GM19397 (cell line): ENCODE measurements at regions not wholly inside any gene's neighbourhood (a gene's known extent, or its start where the extent isn't known, plus 50 kb on each side); places are given as distances from the start of the nearest gene placed in this dataset.
"Not testable (repeated sequence)": the region's sequence is repeated elsewhere in the genome, so short reads cannot be mapped to it uniquely, and the experiment has no call there.

Experiments
- ATAC-seq: cut with Tn5 transposase; IDR thresholded peaks from one replicate; pipeline ENCODE4 v1.9.1; 2021; ENCODE audit warnings: mild to moderate bottlenecking, moderate library complexity; ENCODE audit not compliant: unreplicated experiment

DNA sequence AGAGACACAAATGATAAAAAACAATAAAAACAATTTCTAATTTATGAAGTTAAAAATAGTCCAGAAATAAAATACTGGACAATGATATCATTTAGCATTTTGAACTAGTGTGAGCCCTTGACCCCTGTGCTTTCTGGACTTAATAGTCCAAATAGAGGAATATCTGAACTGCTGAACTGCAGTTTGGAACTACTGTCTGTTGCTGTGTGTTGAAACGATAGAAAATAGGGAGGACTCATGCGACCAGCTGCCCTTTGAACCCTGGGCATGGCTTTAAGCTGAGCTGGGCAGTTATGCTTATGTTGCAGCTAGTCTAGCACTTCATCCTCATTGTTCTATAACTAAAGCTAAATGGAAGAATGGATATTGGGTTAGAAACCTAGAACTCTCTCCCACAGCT is 99.5 kb downstream of the FMR1NB start:
- ATAC-seq, result no peak

- no peak for ATAC-seq
Measured at GRCh38 chrX:148084611-148085010, 103.5 kb downstream of the FMR1NB start.

- no peak for ATAC-seq
Measured at GRCh38 chrX:148120151-148120550, 139.0 kb downstream of the FMR1NB start.

DNA sequence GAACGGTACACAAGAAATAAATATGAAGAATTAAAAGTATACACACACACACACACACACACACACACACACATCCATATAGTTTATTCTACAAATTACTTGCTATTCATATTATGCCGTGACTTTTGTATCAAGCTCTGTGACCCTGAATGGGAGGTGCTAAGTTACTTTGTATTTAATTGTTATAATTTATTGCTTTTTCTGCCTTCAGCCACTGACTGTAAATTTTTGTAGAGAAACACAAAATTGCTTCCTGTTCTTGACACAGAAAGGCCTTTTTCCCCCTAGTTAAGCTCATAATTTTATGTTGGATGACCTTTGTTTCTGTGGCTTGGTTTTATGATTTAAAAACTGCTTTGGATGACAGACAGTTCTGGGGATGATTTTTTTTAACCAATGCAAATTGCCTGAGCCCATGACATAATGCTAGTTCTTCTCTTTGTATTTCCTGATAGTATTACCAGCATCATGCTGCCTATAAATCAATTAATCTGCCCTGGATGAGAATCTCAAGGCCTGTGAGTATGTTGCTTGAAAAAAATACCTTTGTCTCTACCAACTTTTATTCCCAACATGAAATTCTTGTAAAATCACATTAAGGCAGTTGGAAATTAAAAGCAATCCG is 140.0 kb downstream of the FMR1NB start:
- no peak for ATAC-seq

DNA sequence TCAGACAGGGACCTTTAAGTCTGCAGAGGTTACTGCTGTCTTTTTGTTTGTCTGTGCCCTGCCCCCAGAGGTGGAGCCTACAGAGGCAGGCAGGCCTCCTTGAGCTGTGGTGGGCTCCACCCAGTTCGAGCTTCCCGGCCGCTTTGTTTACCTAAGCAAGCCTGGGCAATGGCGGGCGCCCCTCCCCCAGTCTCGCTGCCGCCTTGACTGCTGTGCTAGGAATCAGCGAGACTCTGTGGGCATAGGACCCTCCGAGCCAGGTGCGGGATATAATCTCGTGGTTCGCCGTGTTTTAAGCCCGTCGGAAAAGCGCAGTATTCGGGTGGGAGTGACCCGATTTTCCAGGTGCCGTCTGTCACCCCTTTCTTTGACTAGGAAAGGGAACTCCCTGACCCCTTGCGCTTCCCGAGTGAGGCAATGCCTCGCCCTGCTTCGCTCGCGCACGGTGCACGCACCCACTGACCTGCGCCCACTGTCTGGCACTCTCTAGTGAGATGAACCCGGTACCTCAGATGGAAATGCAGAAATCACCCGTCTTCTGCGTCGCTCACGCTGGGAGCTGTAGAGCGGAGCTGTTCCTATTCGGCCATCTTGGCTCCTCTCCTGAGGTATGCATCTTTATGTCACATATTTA is 147.9 kb downstream of the FMR1NB start:
- ATAC-seq, result not testable (repeated sequence)

- no peak for ATAC-seq
Measured at GRCh38 chrX:148133105-148133725, 152.1 kb downstream of the FMR1NB start.

DNA sequence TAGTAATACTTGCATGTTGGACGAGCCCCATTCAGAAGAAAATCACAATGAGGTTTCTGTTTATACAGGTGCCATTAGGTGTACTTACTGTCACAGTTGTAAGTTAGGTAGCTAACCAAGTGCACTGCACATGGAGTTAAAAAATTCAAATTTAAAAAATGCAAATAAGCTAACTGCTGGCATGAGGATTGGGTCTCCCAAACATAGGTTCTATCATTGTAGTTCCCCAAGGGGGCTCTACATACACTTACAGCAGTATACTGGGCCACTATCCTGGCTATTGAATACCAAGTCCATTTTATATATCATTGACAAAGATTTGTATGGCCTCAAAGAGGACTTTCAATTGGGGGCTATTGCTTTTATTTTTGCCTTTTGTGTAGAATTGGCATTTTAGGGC is 153.4 kb downstream of the FMR1NB start:
- no peak for ATAC-seq

- ATAC-seq, result no peak
Measured at GRCh38 chrX:148135738-148136137, 154.6 kb downstream of the FMR1NB start.

DNA sequence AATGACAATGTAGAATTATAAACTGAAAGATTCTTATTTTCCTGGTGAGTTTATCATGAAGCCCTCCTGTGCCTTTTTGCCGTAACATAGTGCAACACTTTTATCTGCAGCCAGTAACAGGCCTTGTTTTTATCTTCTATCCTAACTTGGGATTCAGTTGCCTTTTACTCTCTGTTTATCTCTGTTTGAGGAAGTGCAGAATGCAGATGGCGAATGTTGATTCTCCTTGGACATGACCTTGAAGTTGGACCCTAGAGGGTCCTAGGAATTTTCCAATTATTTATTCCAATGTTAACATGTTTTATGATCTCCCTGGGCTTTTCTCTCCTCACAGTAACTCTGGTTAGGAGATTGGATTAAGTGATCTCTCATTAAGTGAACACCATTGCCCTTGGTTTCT is 165.0 kb downstream of the FMR1NB start:
- no peak for ATAC-seq

- ATAC-seq, result no peak
Measured at GRCh38 chrX:148156986-148157385, 175.8 kb downstream of the FMR1NB start.

DNA sequence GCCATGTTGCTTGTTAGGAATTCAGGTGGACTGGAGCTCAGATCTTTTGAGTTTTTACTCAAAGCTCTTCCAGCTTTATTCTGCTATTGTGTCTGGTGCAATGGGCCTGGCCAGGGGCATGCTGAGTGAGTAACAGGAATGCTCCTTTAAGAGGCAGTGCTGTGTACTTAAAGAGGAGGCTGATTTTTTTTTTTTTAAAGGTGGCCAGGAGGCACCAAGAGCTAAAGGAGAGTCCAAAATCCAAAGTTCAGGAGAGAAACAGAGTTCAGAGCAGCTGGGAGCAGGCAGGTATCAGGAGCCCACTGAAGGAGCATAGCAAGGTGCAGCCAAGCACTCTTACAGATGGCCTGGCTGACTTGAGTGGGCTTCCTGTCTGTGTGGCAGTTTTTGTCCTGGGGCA is 178.7 kb downstream of the FMR1NB start:
- no peak for ATAC-seq

GRCh38 chrX:148161701-148162100 is 180.6 kb downstream of the FMR1NB start:
- no peak for ATAC-seq

DNA sequence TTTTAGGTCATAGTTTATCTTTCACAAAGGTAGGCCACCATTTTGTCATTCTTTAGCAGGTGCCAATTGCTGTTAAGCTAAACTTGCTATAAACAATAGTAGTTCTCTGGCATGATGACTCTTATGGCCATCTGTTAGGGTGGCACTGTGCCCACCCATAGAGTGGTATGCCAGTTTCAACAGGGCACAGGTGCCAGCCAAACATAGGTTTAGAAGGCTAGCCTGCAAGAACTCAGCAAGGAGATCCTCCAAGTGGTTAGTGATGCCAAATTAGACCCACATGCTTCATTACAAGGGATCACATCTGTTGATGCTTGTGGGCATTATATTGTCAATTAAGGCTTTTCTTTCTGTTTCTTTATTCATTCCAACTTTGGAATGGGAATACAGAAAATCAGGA is 204.5 kb downstream of the FMR1NB start:
- no peak for ATAC-seq

- no peak for ATAC-seq
Measured at GRCh38 chrX:148192547-148192946, 211.4 kb downstream of the FMR1NB start.

GRCh38 chrX:148193759-148194158 is 212.6 kb downstream of the FMR1NB start:
- ATAC-seq, result no peak

DNA sequence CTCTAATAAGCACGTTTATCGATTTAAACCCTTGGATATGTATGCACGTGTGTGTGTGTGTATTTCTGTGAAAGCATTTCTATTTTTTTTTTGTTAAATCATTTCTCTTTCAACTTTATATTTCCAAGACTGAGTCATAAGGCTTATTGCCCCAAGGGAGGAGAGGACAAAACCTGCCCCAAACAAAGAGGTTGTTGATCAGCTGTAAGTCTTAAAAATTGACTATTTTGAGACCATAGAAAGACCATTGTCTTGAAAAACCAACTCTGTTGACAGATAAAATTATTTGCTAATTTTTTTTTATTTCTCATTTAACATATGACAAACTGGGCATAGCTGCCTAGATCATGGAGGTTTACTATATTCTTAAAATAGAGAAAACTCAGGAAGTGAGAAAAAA is 222.4 kb downstream of the FMR1NB start:
- ATAC-seq, result no peak

DNA sequence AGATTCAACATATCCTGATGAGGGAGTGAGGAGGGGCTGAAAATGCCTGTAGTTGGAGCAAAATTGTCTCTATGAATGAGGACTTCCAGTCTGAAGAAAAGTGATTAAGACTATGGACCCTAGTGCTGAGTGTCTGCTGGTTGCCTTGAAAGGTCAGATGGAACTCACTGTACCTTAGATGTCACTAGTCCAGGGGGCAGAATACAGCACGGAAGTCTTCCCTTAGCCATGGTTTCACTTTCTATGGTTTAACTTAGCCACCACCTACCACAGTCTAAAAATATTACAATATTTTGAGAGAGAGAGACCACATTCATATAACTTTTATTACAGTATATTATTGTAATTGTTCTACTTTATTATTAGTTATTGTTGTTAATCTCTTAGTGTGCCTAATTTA is 223.1 kb downstream of the FMR1NB start:
- no peak for ATAC-seq

DNA sequence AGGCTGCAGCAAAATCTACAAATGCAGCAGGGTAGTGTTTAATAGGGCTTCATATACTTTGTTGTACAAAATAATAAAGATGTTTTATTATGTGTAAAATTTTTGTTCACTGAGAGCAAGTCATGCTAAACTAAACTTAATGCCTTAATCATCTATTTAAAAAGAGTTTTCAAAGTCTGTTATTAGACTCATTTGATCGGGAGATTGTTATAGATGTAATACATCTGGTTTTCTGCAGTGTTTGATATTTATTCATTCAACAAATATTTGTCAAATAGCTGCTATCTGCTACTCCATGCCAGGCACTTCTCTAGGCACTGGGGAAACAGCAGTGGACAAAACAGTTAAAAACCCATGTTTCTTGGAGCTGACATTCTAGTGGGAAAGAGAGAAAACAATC is 233.6 kb downstream of the FMR1NB start:
- no peak for ATAC-seq

- no peak for ATAC-seq
Measured at GRCh38 chrX:148215726-148216125, 234.6 kb downstream of the FMR1NB start.

GRCh38 chrX:148223361-148223760 is 242.2 kb downstream of the FMR1NB start:
- ATAC-seq, result no peak

GRCh38 chrX:148228521-148228920 is 247.4 kb downstream of the FMR1NB start:
- no peak for ATAC-seq

DNA sequence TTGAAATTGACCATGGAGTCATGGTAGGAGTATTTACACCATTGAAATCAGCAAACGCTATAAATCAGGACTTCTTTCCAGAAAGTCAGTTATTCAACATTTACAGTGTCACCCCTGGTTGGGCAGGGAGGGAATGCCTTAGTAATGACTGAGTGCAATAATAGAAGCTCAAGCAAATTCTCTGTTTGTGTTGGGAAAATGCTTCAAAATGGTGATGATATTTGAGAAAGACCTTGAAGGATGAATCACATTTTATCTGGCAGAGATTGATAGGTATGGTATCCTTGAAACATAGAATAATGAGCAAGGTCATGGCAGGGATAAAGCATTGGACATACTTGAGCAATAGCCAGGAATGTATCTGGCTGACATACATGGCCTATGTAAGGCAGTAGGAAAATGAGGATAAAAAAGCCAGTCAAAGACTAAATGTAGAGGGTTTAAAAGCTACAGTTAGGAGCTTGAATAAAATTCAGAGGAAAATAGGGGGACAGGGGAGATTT is 248.7 kb downstream of the FMR1NB start:
- no peak for ATAC-seq
